Right lobe of liver (tissue), 6 donors: ENCODE measurements at regions not wholly inside any gene's neighbourhood (a gene's known extent, or its start where the extent isn't known, plus 50 kb on each side); places are given as distances from the start of the nearest gene placed in this dataset.

ENCODE experiments used
- ATAC-seq, 4 donors: fragments of 200-7000 bp; cut with Tn5 transposase; one replicate each; pipeline ENCODE4 v1.9.1; 2020; ENCODE audit warnings: mild to moderate bottlenecking in 4 of 4, moderate library complexity in 4 of 4
- DNase-seq, 3 donors: peaks; one replicate each; pipeline ENCODE4 v3.0.0-alpha.2; 2020
- H3K27ac ChIP-seq, 3 donors: fragments of 200-600 bp; one replicate each; pipeline ENCODE4 v1.8.0; 2022
- H3K27me3 ChIP-seq, 2 donors: fragments of 200-600 bp; one replicate each; pipeline ENCODE4 v1.8.0; 2022
- H3K36me3 ChIP-seq, 4 donors: fragments of 200-600 bp; sonication (generic) in 1 of 4; one replicate each; pipeline versions ENCODE4 v1.5.1 to v1.8.0; 2017 to 2022; ENCODE audit warnings: control low read depth in 1 of 4
- H3K4me1 ChIP-seq, 4 donors: fragments of 200-600 bp; sonication (generic) in 1 of 4; one replicate each; pipeline versions ENCODE4 v1.5.1 to v1.8.0; 2017 to 2022; ENCODE audit warnings: control low read depth in 1 of 4
- H3K4me3 ChIP-seq, 3 donors: fragments of 200-600 bp; one replicate each; pipeline ENCODE4 v1.8.0; 2022
- H3K9me3 ChIP-seq, 4 donors: fragments of 200-600 bp; sonication (generic) in 1 of 4; one replicate each; pipeline versions ENCODE4 v1.5.1 to v1.8.0; 2017 to 2022; ENCODE audit warnings: control low read depth in 1 of 4
- CTCF ChIP-seq, 4 donors: fragments of 200-600 bp in 3 of 4; fragments of 450-650 bp in 1 of 4; IDR thresholded peaks; one replicate each; pipeline versions ENCODE4 v1.5.1 to v1.8.0; 2016 to 2022; ENCODE audit warnings: antibody characterized with exemption in 4 of 4, mild to moderate bottlenecking in 2 of 4
- POLR2A ChIP-seq: fragments of 450-650 bp; IDR thresholded peaks from one replicate; pipeline ENCODE4 v1.6.1; 2017; ENCODE audit warnings: antibody characterized with exemption, mild to moderate bottlenecking
- WGBS: methylation state at CpG from one replicate; pipeline ENCODE4 v1.1.6; 2018; ENCODE audit warnings: low coverage, low lambda C conversion rate; ENCODE audit not compliant: insufficient coverage; ENCODE audit errors: missing lambda C conversion rate; 5-methylcytosine and 5-hydroxymethylcytosine counted together
- intact Hi-C, 2 donors: fragments of 100-400 bp; cut with DNase I; formaldehyde crosslinking; loops; one replicate each; pipeline versions ENCODE4 v1.11.2 to v1.14.1; 2022
- donor health status: DM: no; HTN: yes; CAD: no.
- donor health status: DM: no; HTN: no; CAD: no.
- donor health status: DM: no; HTN: no; CAD: no.
- donor health status: DM: no; HTN: yes; CAD: no.
- donor health status: DM: no; HTN: yes; CAD: no.

DNA sequence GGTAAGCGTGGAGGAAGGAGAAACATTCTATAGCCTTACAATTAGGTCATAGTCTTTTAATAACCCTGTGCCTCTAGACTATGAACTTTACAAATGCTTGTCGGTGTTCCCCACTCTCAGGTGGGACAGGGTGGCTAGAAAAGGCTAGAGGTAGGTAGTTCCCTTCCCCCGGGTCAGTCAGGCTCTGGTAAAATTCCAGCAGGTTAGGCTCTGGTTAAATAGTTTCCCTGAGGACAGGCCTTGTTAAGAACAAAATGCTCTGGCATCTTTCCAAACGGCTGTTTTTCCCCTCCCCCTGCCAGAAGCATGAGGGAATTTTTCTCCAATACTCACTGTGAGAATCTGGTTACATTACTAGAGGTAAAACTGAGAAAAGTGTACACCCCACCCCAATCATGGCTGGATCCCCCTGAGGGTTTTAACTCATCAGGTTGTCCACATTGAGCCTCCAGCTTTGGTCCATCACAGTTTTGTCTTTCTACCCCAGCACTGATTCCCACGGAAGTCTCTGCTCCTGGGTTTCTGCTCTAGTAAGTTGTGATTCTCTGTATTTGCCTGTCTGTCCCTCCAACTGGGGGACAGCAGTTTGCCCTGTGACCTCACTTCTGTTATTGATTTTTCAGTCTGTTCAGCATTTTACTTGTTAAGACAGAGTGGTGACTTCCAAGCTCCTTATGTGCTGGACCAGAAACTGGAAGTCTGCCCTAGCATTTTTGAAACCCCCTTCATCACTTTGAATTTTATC is 84.7 kb upstream of the ADGRF1 start:
- WGBS = 44% methylated on average over 4 of the region's 5 CpGs
- intact Hi-C loops = no loop called here

GRCh38 chr6:47118611-47119010 is 76.5 kb upstream of the ADGRF1 start:
- H3K4me3 ChIP-seq = no peak overlapping the region
- H3K27ac ChIP-seq = no peak overlapping the region
- no peaks in the 10 kb centered on the region for H3K4me1 ChIP-seq
- H3K36me3 ChIP-seq = no peaks in the 10 kb centered on the region
- no peak for ATAC-seq
- no peaks in the 10 kb centered on the region for H3K27me3 ChIP-seq
- DNase-seq = no peak
- no peaks in the 10 kb centered on the region for H3K9me3 ChIP-seq
- intact Hi-C loops = no loop called here
- TF ChIP-seq CTCF (IDR thresholded peaks at IDR 0.05) (no peak), POLR2A (no peak)

More for the DNA sequence above, 84.7 kb upstream of the ADGRF1 start:
- Histone ChIP-seq H3K36me3 (no peaks in the 10 kb centered on the region), H3K27me3 (no peaks in the 10 kb centered on the region), H3K4me3 (no peak overlapping the region), H3K9me3 (no peaks in the 10 kb centered on the region), H3K27ac (no peak overlapping the region), H3K4me1 (peaks cover 0 to 5% (median 0%) of the 10 kb centered on the region in 4 donors)
- DNase-seq = no peak
- TF ChIP-seq POLR2A (no peak), CTCF (IDR thresholded peaks at IDR 0.05) (no peak)
- peak; percentile 20 to 72 (median 33) for ATAC-seq

DNA sequence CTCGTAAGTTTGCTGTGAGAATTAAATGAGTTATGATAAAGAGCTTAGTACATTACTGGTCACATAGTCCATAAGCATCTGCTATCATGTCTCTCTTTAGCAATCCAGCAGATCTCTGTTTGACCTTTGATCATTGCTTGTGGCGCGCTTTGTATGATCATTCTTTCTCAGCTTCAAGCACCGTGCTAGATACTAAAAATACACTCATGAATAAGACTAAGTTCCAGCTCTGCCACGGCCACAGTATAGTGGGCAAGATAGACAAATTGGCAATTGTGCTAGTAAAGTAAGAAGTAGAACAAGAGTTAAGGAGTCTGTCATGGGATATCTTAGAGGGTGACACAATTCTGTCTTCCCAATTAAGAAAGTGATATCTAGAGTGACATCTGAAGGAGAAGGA is 75.2 kb upstream of the ADGRF1 start:
- no peaks in the 10 kb centered on the region for H3K9me3 ChIP-seq
- H3K27ac ChIP-seq = no peak overlapping the region
- DNase-seq (no peak), ATAC-seq (peak in 3 of 4 donors; percentile 25 to 88 (median 36))
- no peak overlapping the region for H3K4me3 ChIP-seq
- H3K4me1 ChIP-seq = no peaks in the 10 kb centered on the region
- H3K36me3 ChIP-seq = no peaks in the 10 kb centered on the region
- no peaks in the 10 kb centered on the region for H3K27me3 ChIP-seq
- intact Hi-C loops = no loop called here
- WGBS = 32% methylated on average over 5 of the region's 5 CpGs
- TF ChIP-seq CTCF (IDR thresholded peaks at IDR 0.05) (no peak), POLR2A (no peak)

DNA sequence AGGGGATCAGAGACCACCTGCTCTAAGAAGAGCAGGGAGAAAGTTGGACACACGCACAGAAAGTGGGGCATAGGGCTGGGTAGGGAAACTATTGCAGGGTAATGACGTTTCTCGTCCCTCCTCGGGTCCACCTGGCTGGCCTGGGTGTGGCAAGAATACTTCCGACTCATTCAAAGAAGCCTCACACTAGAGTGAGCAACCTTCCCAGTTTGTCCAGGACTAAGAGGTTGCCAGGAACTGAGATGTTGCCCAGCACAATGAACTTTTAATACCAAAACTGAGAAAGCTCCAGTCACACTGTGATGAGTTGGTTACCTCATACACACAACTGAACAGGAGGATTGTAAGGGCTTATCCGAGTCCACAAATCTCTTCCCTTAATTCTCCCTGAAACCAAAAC is 74.5 kb upstream of the ADGRF1 start:
- Histone ChIP-seq H3K36me3 (no peaks in the 10 kb centered on the region), H3K27me3 (no peaks in the 10 kb centered on the region), H3K9me3 (no peaks in the 10 kb centered on the region), H3K4me3 (no peak overlapping the region), H3K4me1 (no peaks in the 10 kb centered on the region), H3K27ac (no peak overlapping the region)
- WGBS = 91% methylated on average over 6 of the region's 6 CpGs
- no peak for ATAC-seq
- intact Hi-C loops = no loop called here
- TF ChIP-seq POLR2A (no peak), CTCF (IDR thresholded peaks at IDR 0.05) (no peak)
- no peak for DNase-seq
